ENCODE measurements at regions not wholly inside any gene's neighbourhood (a gene's known extent, or its start where the extent isn't known, plus 50 kb on each side); places are given as distances from the start of the nearest gene placed in this dataset.

DNA sequence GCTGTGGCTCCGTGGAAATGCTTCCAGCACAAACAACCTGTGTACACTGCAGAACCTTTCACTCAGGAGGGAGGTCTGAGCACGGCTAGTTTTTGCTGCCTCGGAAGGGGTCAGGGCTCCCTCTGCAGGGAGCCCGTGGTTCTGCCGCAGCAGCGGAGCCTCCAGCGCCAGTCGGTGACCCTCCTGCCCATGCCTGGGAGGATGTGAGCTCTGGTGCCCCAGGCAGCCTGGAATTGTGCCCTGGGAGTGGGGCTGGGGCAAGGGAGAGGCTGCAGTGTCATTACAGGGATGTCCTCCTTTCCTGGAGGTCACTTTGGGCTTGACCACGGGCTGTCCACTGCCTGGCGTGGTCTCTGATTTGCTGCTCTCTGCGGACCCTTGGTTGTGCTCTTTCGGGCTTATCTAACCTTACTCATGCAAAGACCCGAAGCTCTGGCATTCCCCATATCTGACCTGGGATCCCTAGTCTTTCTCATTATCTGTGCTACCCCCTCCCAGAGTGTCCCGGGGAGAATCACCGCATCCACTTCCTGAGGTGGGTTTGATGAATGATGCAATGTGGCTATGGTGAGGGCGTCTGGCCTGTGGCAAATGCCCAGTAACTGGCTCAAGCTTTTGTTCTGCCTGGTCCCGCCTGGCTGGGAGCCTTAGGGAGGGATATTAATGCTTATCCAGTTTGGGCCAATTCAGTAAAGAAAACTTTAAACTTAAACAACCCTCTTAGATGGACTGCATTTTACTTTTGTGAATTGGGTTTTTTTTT lies 59.6 kb upstream of the TAGAP start:
- Mint-ChIP-seq H3K4me3 (ENCODE audit: unreplicated experiment) (no peak overlapping the region), H3K4me1 (ENCODE audit: low read depth, unreplicated experiment) (peaks cover 28% of the 10 kb centered on the region), H3K36me3 (ENCODE audit: unreplicated experiment) (no peaks in the 10 kb centered on the region), H3K9me3 (ENCODE audit: unreplicated experiment) (no peaks in the 10 kb centered on the region), H3K27ac (ENCODE audit: unreplicated experiment) (no peak overlapping the region), H3K27me3 (ENCODE audit: unreplicated experiment) (peaks cover 2% of the 10 kb centered on the region)
- TF ChIP-seq, protein P1, sequence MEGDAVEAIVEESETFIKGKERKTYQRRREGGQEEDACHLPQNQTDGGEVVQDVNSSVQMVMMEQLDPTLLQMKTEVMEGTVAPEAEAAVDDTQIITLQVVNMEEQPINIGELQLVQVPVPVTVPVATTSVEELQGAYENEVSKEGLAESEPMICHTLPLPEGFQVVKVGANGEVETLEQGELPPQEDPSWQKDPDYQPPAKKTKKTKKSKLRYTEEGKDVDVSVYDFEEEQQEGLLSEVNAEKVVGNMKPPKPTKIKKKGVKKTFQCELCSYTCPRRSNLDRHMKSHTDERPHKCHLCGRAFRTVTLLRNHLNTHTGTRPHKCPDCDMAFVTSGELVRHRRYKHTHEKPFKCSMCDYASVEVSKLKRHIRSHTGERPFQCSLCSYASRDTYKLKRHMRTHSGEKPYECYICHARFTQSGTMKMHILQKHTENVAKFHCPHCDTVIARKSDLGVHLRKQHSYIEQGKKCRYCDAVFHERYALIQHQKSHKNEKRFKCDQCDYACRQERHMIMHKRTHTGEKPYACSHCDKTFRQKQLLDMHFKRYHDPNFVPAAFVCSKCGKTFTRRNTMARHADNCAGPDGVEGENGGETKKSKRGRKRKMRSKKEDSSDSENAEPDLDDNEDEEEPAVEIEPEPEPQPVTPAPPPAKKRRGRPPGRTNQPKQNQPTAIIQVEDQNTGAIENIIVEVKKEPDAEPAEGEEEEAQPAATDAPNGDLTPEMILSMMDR (IDR thresholded peaks at IDR 0.05; ENCODE audit: partially characterized antibody, unreplicated experiment): peak; percentile 84
- DNase-seq: peak; percentile 83

DNA sequence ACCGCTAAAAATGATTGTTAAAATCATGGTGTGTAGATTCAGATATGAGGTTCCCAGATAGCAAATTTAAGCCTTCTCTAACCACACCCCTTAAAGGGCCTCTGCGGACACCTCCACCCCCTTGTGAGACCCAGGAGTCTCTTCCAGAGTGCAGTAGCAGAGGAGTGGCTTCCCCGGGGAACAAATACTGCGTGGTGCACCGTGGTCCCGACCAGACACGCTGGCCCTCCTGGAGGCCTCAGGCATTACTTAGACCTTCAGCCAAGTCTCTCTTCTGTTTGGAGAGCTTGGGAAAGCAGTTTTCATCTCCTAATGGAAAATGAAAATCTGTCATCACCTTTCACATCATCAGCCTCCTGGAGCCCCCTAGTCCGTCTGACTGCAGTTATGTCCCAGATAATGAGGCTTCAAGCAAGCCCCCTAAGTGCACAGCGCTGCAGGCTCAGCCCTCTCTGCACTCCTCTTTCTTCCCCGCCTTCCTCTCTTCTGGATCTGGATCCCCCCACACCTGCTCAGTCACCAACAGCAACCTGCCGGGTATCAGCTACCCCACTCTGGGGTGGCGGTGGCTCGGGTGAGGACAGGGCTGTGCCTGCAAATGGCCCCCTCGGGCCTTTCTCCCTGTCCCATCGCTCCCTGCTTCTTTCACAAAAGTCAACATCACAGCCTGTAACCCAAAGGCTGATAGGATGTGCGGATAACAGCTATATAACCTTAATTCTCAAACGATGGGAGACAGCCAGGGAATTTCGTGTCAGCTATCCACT lies 58.8 kb upstream of the TAGAP start:
- H3K4me1 Mint-ChIP-seq (ENCODE audit: low read depth, unreplicated experiment): peaks cover 26% of the 10 kb centered on the region
- H3K4me3 Mint-ChIP-seq (ENCODE audit: unreplicated experiment): no peak overlapping the region
- peaks cover 4% of the 10 kb centered on the region for H3K27me3 Mint-ChIP-seq (ENCODE audit: unreplicated experiment)
- H3K9me3 Mint-ChIP-seq (ENCODE audit: unreplicated experiment): no peaks in the 10 kb centered on the region
- TF ChIP-seq, protein P1 (IDR thresholded peaks at IDR 0.05; ENCODE audit: partially characterized antibody, unreplicated experiment): no peak
- H3K27ac Mint-ChIP-seq (ENCODE audit: unreplicated experiment): no peak overlapping the region
- no peak for DNase-seq
- no peaks in the 10 kb centered on the region for H3K36me3 Mint-ChIP-seq (ENCODE audit: unreplicated experiment)

DNA sequence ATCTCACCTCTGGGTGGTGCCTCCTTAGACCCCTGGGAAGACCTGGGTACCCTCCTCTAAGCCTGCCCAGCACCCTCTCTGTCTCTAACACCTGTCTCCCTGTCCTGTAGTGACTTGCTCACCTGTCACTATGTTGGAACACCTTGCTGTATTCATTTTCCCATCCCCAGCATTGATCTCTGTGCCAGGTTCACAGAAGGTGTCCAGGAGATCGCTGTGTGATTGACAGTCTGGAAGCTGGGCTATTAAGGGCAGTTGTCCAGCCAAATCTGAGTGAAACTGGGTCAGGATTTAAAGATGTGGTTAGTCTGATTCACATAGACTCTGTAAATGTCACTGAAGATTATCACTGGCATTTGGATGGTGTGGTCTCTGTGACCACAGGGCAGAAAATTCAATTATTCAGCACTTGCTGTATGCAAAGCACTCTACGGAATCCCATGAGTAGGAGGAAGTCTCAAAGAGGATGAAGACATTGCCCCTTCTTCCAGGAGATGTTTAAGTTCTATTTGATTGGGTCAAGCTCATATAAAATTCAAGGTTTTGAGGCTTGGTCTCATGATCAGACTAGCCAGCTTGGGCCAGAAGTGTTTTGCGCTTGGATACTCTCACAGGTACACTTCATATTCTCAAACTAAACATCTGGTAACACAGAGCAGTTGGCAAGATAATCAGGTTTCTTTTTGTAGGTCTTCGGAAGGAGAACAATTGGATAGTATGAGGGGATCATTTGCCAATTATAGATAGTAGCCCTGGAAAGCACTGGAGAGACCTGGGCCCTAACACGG lies 57.8 kb upstream of the TAGAP start:
- Mint-ChIP-seq H3K27ac (ENCODE audit: unreplicated experiment) (no peak overlapping the region), H3K4me1 (ENCODE audit: low read depth, unreplicated experiment) (peaks cover 31% of the 10 kb centered on the region), H3K9me3 (ENCODE audit: unreplicated experiment) (no peaks in the 10 kb centered on the region), H3K27me3 (ENCODE audit: unreplicated experiment) (peaks cover 5% of the 10 kb centered on the region), H3K4me3 (ENCODE audit: unreplicated experiment) (no peak overlapping the region), H3K36me3 (ENCODE audit: unreplicated experiment) (no peaks in the 10 kb centered on the region)
- TF ChIP-seq, protein P1 (IDR thresholded peaks at IDR 0.05; ENCODE audit: partially characterized antibody, unreplicated experiment): no peak
- DNase-seq: no peak

DNA sequence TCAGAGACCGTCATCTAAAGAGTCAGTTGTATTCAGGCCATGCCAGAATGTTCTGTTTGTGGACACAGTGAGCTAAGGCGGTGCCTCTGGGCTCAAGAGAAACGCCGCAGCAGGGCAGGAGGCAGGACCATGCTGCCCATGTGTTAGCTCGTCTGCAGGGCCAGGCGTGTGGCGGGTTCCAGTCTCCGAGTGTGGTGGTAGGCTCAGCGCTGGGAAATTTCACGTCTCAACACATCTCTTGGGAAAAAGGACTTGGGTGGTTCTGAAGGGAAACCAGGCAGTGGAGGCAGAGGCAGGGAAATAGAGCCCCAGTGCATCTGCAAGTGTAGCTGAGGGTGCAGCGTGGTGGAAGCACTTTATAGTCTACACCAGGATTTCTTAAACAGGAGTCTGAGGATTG lies 56.9 kb upstream of the TAGAP start:
- no peaks in the 10 kb centered on the region for H3K36me3 Mint-ChIP-seq (ENCODE audit: unreplicated experiment)

More for the DNA sequence above, 56.9 kb upstream of the TAGAP start:
- Mint-ChIP-seq H3K4me3 (ENCODE audit: unreplicated experiment) (no peak overlapping the region), H3K27ac (ENCODE audit: unreplicated experiment) (no peak overlapping the region), H3K9me3 (ENCODE audit: unreplicated experiment) (no peaks in the 10 kb centered on the region), H3K27me3 (ENCODE audit: unreplicated experiment) (peaks cover 6% of the 10 kb centered on the region), H3K4me1 (ENCODE audit: low read depth, unreplicated experiment) (peaks cover 29% of the 10 kb centered on the region)
- TF ChIP-seq, protein P1 (IDR thresholded peaks at IDR 0.05; ENCODE audit: partially characterized antibody, unreplicated experiment): no peak
- no peak for DNase-seq

Measured in glutamatergic neuron (in vitro differentiated cells).